Caco-2 (cell line): ENCODE measurements at regions not wholly inside any gene's neighbourhood (a gene's known extent, or its start where the extent isn't known, plus 50 kb on each side); places are given as distances from the start of the nearest gene placed in this dataset.

ENCODE experiments used
- BruUV-seq: library from RNA; stranded (reverse); fragments of 400-500 nt; replicated peaks from 2 replicates; lab custom pipeline; 2021; lab: Mats Ljungman, UMichigan
- CTCF ChIA-PET: fragments of 300-600 bp; sonication (Branson Sonifier 250); formaldehyde crosslinking; loops from one replicate; lab custom pipeline; 2022; ENCODE audit warnings: antibody characterized with exemption; lab: Charles Lee
- POLR2A ChIA-PET: fragments of 300-600 bp; sonication (Branson Sonifier 250); formaldehyde crosslinking; loops from one replicate; lab custom pipeline; 2022; ENCODE audit warnings: antibody characterized with exemption; lab: Charles Lee
- DNase-seq, 2 experiments: peaks; one replicate each; pipeline versions ENCODE4 v3.0.0 to v3.0.0-alpha.2; 2020 to 2022
- H3K27me3 ChIP-seq: replicated peaks from 2 replicates; pipeline ENCODE4 v1.6.0; 2011; ENCODE audit warnings: low read length; ENCODE audit not compliant: control insufficient read depth, insufficient read depth
- H3K36me3 ChIP-seq: 2 replicates; pipeline ENCODE4 v1.5.1; 2011; ENCODE audit warnings: low read length; ENCODE audit not compliant: control insufficient read depth, insufficient read depth
- H3K4me1 ChIP-seq: fragments of 250-450 bp; sonication (Bioruptor Pico); 2 replicates; pipeline ENCODE4 v1.5.1; 2020; ENCODE audit warnings: mild to moderate bottlenecking
- H3K4me3 ChIP-seq: 2 replicates; pipeline ENCODE4 v1.5.1; 2011; ENCODE audit warnings: low read depth, mild to moderate bottlenecking, control low read depth, low read length
- H3K9me3 ChIP-seq: fragments of 250-450 bp; sonication (Bioruptor Pico); 2 replicates; pipeline ENCODE4 v1.5.1; 2020; ENCODE audit warnings: mild to moderate bottlenecking, moderate library complexity
- H3K27ac Mint-ChIP-seq: one replicate; pipeline ENCODE4 v1.8.0; 2022; ENCODE audit warnings: mixed read lengths; ENCODE audit not compliant: unreplicated experiment
- H3K27me3 Mint-ChIP-seq: one replicate; pipeline ENCODE4 v1.8.0; 2022; ENCODE audit warnings: mixed read lengths; ENCODE audit not compliant: insufficient read depth, unreplicated experiment
- H3K36me3 Mint-ChIP-seq: one replicate; pipeline ENCODE4 v1.8.0; 2022; ENCODE audit warnings: mild to moderate bottlenecking, mixed read lengths; ENCODE audit not compliant: insufficient read depth, unreplicated experiment
- H3K4me1 Mint-ChIP-seq: one replicate; pipeline ENCODE4 v1.8.0; 2022; ENCODE audit warnings: low read depth, mixed read lengths; ENCODE audit not compliant: unreplicated experiment
- H3K4me3 Mint-ChIP-seq: one replicate; pipeline ENCODE4 v1.8.0; 2022; ENCODE audit warnings: mild to moderate bottlenecking, moderate library complexity, mixed read lengths; ENCODE audit not compliant: unreplicated experiment
- H3K9me3 Mint-ChIP-seq: one replicate; pipeline ENCODE4 v1.8.0; 2022; ENCODE audit warnings: mixed read lengths; ENCODE audit not compliant: unreplicated experiment
- intact Hi-C: fragments of 100-400 bp; cut with micrococcal nuclease; formaldehyde crosslinking; loops from one replicate; pipeline ENCODE4 v1.10.0; 2022; ENCODE audit not compliant: unreplicated experiment
- TF ChIP-seq, protein P1 (sequence below), 2 experiments: fragments of 200-600 bp in 1 of 2; IDR thresholded peaks; 1 replicate in 1 of 2; 2 replicates in 1 of 2; pipeline versions ENCODE4 v1.5.1 to v1.8.0; 2011 to 2022; ENCODE audit warnings: antibody characterized with exemption in 1 of 2, control low read depth in 1 of 2, inconsistent platforms in 1 of 2, low read depth in 1 of 2, low read length in 1 of 2, mild to moderate bottlenecking in 1 of 2, moderate library complexity in 1 of 2; ENCODE audit not compliant: insufficient read depth in 1 of 2, severe bottlenecking in 1 of 2, unreplicated experiment in 1 of 2

DNA sequence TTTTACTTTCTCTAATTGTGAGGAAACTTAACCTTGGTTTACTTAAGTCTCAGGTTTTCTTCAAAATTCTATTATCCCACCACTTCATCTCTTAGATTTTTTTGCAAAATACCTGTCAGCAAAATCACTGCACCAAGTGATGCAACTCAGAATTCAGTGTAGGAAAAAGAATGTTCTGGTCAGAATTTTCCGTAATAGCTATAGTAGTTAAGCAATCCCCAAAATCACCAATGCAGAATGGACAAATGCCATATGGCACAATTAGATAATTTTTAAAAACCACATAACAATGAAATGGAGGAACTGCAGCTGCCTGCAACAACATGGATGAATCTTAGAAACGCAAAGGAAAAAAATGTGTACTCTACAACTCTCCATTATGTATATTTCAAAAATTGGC is 373.1 kb downstream of the NAF1 start:
- Mint-ChIP-seq H3K27ac (no peak overlapping the region), H3K4me3 (no peak overlapping the region), H3K4me1 (no peaks in the 10 kb centered on the region), H3K36me3 (no peaks in the 10 kb centered on the region), H3K27me3 (peaks cover 6% of the 10 kb centered on the region), H3K9me3 (no peaks in the 10 kb centered on the region)
- POLR2A ChIA-PET = no interaction called here
- H3K9me3 ChIP-seq = no peaks in the 10 kb centered on the region
- H3K4me1 ChIP-seq = no peaks in the 10 kb centered on the region
- CTCF ChIA-PET = no interaction called here
- BruUV-seq = no TSS peak
- DNase-seq = no peak
- intact Hi-C loops = no loop called here
- H3K27me3 ChIP-seq = no peaks in the 10 kb centered on the region
- TF ChIP-seq, protein P1, sequence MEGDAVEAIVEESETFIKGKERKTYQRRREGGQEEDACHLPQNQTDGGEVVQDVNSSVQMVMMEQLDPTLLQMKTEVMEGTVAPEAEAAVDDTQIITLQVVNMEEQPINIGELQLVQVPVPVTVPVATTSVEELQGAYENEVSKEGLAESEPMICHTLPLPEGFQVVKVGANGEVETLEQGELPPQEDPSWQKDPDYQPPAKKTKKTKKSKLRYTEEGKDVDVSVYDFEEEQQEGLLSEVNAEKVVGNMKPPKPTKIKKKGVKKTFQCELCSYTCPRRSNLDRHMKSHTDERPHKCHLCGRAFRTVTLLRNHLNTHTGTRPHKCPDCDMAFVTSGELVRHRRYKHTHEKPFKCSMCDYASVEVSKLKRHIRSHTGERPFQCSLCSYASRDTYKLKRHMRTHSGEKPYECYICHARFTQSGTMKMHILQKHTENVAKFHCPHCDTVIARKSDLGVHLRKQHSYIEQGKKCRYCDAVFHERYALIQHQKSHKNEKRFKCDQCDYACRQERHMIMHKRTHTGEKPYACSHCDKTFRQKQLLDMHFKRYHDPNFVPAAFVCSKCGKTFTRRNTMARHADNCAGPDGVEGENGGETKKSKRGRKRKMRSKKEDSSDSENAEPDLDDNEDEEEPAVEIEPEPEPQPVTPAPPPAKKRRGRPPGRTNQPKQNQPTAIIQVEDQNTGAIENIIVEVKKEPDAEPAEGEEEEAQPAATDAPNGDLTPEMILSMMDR (IDR thresholded peaks at IDR 0.05; ENCODE audit: insufficient read depth in 1 of 2, low read depth in 1 of 2, low read length in 1 of 2, severe bottlenecking in 1 of 2, unreplicated experiment in 1 of 2) = no peak
- H3K4me3 ChIP-seq = no peak overlapping the region
- no peaks in the 10 kb centered on the region for H3K36me3 ChIP-seq

DNA sequence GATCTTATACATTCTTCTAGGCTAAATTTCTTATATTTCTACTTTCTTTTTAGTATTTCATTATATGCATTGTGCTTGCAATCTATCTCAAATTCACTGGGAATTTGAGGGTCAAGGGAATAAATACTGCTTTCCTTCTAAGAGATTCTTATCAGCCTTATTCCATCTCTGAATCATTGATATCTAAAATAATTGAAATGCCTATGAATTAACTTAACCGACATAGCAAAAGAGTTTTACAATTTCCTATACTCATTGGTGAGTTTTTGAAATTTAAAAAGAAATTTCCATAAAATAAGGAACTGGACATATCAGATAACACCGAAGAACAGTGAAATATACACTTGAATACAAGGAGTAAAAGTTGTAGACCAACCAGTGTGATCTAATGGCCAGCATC is 373.7 kb downstream of the NAF1 start:
- no peaks in the 10 kb centered on the region for H3K36me3 ChIP-seq
- Mint-ChIP-seq H3K4me3 (no peak overlapping the region), H3K9me3 (no peaks in the 10 kb centered on the region), H3K4me1 (no peaks in the 10 kb centered on the region), H3K36me3 (no peaks in the 10 kb centered on the region), H3K27ac (no peak overlapping the region), H3K27me3 (peaks cover 9% of the 10 kb centered on the region)
- no peak overlapping the region for H3K4me3 ChIP-seq
- intact Hi-C loops = no loop called here
- DNase-seq = no peak
- POLR2A ChIA-PET = no interaction called here
- no peaks in the 10 kb centered on the region for H3K4me1 ChIP-seq
- no peaks in the 10 kb centered on the region for H3K27me3 ChIP-seq
- no TSS peak for BruUV-seq
- no peaks in the 10 kb centered on the region for H3K9me3 ChIP-seq
- TF ChIP-seq, protein P1 (IDR thresholded peaks at IDR 0.05; ENCODE audit: insufficient read depth in 1 of 2, low read depth in 1 of 2, low read length in 1 of 2, severe bottlenecking in 1 of 2, unreplicated experiment in 1 of 2) = no peak
- CTCF ChIA-PET = no interaction called here

DNA sequence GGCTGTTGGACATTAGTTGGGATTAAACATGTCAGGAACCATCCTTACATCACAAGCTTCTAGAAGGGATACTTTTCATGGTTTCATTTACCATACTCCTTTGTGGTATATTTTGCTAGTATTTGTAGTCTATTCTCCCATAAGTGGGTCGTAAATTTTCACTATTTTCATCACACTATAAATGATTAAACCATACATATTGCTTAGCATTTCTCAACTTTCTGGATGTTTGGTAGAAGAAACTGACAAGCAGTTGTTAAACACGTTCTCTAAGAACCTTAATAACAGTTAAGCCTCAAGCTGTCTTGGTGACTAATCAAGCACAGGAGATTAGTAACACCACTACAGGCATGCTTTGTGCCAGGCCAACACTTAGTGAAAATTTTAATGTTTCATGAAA is 375.5 kb downstream of the NAF1 start:
- Mint-ChIP-seq H3K9me3 (no peaks in the 10 kb centered on the region), H3K4me1 (no peaks in the 10 kb centered on the region), H3K27ac (no peak overlapping the region), H3K36me3 (no peaks in the 10 kb centered on the region), H3K27me3 (peaks cover 9% of the 10 kb centered on the region), H3K4me3 (no peak overlapping the region)
- BruUV-seq = no TSS peak
- H3K9me3 ChIP-seq = no peaks in the 10 kb centered on the region
- TF ChIP-seq, protein P1 (IDR thresholded peaks at IDR 0.05; ENCODE audit: insufficient read depth in 1 of 2, low read depth in 1 of 2, low read length in 1 of 2, severe bottlenecking in 1 of 2, unreplicated experiment in 1 of 2) = no peak
- H3K27me3 ChIP-seq = no peaks in the 10 kb centered on the region
- ChIA-PET CTCF (no interaction called here), POLR2A (no interaction called here)
- no peak for DNase-seq
- H3K36me3 ChIP-seq = no peaks in the 10 kb centered on the region
- intact Hi-C loops = no loop called here
- no peak overlapping the region for H3K4me3 ChIP-seq
- H3K4me1 ChIP-seq = no peaks in the 10 kb centered on the region
